ENCODE measurements at regions not wholly inside any gene's neighbourhood (a gene's known extent, or its start where the extent isn't known, plus 50 kb on each side); places are given as distances from the start of the nearest gene placed in this dataset.

DNA sequence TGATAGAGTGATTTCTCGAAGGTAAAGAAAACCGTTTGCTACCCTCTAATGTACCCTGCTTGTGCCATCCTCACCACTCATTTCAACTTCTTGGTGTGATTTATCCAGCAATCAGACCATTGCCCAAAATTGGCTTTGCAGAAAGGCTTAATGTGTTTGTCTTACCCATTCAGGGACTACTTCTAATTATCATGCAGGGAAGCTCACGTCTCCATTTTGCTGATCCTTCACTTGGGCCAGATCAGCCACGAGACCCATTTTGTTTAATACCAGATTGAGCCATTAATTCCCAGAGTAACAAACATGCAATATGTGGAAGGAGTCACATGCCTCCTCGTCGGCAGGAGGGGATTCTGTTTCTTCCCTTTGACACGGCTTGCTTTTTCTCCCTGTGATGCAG is 51.1 kb upstream of the CRY1 start:
- no peaks in the 10 kb centered on the region for H3K9me3 ChIP-seq
- intact Hi-C loops (cut with DNase I), result no loop called here
- TF ChIP-seq CTCF (IDR thresholded peaks at IDR 0.05) (no peak), POLR2AphosphoS5 (IDR thresholded peaks at IDR 0.05) (no peak), POLR2A (IDR thresholded peaks at IDR 0.05) (no peak)
- 85% methylated on average over 7 of the region's 7 CpGs for WGBS
- H3K4me1 ChIP-seq (replicated peaks), result no peaks in the 10 kb centered on the region
- H3K27ac ChIP-seq, result no peak overlapping the region
- DNase-seq (ENCODE audit: low spot score), result no peak
- H3K36me3 ChIP-seq, result no peaks in the 10 kb centered on the region
- no peak overlapping the region for H3K4me3 ChIP-seq
- no peaks in the 10 kb centered on the region for H3K27me3 ChIP-seq (replicated peaks; ENCODE audit: insufficient read depth)

GRCh38 chr12:107144990-107145389 is 51.6 kb upstream of the CRY1 start:
- Histone ChIP-seq H3K4me3 (no peak overlapping the region), H3K4me1 (replicated peaks) (no peaks in the 10 kb centered on the region), H3K36me3 (no peaks in the 10 kb centered on the region), H3K27me3 (replicated peaks; ENCODE audit: insufficient read depth) (no peaks in the 10 kb centered on the region), H3K27ac (no peak overlapping the region), H3K9me3 (no peaks in the 10 kb centered on the region)
- 56% methylated on average over 2 of the region's 2 CpGs for WGBS
- intact Hi-C loops (cut with DNase I), result no loop called here
- TF ChIP-seq CTCF (IDR thresholded peaks at IDR 0.05), result no peak
- TF ChIP-seq POLR2A (IDR thresholded peaks at IDR 0.05), result no peak
- TF ChIP-seq POLR2AphosphoS5 (IDR thresholded peaks at IDR 0.05), result no peak
- no peak for DNase-seq (ENCODE audit: low spot score)

DNA sequence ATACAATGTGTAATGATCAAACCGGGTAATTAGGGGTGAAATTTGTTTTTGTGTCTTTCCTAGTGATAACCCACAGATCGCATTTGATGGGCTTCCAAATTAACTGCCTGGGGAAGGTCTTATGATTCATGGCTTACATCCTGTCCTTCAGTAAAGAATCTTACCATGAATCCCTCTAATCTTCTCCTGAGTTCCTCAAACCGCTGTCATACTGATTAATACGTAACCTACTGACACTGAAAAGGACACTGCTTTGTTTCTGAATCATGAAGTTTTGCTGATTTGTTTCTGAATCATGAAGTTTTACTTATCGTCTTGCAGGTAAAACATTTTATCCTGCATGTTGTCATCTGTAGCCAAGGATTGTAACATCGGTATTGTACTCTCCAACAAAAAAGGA is 52.0 kb upstream of the CRY1 start:
- H3K4me1 ChIP-seq (replicated peaks), result no peaks in the 10 kb centered on the region
- no peak for DNase-seq (ENCODE audit: low spot score)
- H3K4me3 ChIP-seq, result no peak overlapping the region
- TF ChIP-seq CTCF (IDR thresholded peaks at IDR 0.05), result no peak
- no peaks in the 10 kb centered on the region for H3K9me3 ChIP-seq
- H3K36me3 ChIP-seq, result no peaks in the 10 kb centered on the region
- intact Hi-C loops (cut with DNase I), result no loop called here
- WGBS, result 69% methylated on average over 6 of the region's 6 CpGs
- H3K27me3 ChIP-seq (replicated peaks; ENCODE audit: insufficient read depth), result no peaks in the 10 kb centered on the region
- H3K27ac ChIP-seq, result no peak overlapping the region

- Histone ChIP-seq H3K27ac (no peak overlapping the region), H3K4me3 (no peak overlapping the region), H3K9me3 (no peaks in the 10 kb centered on the region), H3K36me3 (no peaks in the 10 kb centered on the region), H3K4me1 (replicated peaks) (no peaks in the 10 kb centered on the region), H3K27me3 (replicated peaks; ENCODE audit: insufficient read depth) (no peaks in the 10 kb centered on the region)
- no peak for DNase-seq (ENCODE audit: low spot score)
- 76% methylated on average over 2 of the region's 2 CpGs for WGBS
- TF ChIP-seq CTCF (IDR thresholded peaks at IDR 0.05), result no peak
- no peak for TF ChIP-seq POLR2A (IDR thresholded peaks at IDR 0.05)
- TF ChIP-seq POLR2AphosphoS5 (IDR thresholded peaks at IDR 0.05), result no peak
- intact Hi-C loops (cut with DNase I), result no loop called here
Measured at GRCh38 chr12:107148107-107148506, 54.8 kb upstream of the CRY1 start.

- no peaks in the 10 kb centered on the region for H3K9me3 ChIP-seq
- no peak overlapping the region for H3K27ac ChIP-seq
- H3K27me3 ChIP-seq (replicated peaks; ENCODE audit: insufficient read depth), result no peaks in the 10 kb centered on the region
- intact Hi-C loops (cut with DNase I), result no loop called here
- no peak for DNase-seq (ENCODE audit: low spot score)
- H3K4me1 ChIP-seq (replicated peaks), result no peaks in the 10 kb centered on the region
- WGBS, result 66% methylated on average over 3 of the region's 3 CpGs
- H3K36me3 ChIP-seq, result no peaks in the 10 kb centered on the region
- no peak for TF ChIP-seq CTCF (IDR thresholded peaks at IDR 0.05)
- no peak for TF ChIP-seq POLR2AphosphoS5 (IDR thresholded peaks at IDR 0.05)
- TF ChIP-seq POLR2A (IDR thresholded peaks at IDR 0.05), result no peak
- no peak overlapping the region for H3K4me3 ChIP-seq
Measured at GRCh38 chr12:107152315-107152714, 59.0 kb upstream of the CRY1 start.
